Ovary (tissue), 7 donors: ENCODE measurements at regions not wholly inside any gene's neighbourhood (a gene's known extent, or its start where the extent isn't known, plus 50 kb on each side); places are given as distances from the start of the nearest gene placed in this dataset.

ENCODE experiments used
- DNase-seq, 5 donors: peaks; one replicate each; pipeline ENCODE4 v3.0.0-alpha.2; 2019 to 2020
- H3K27ac ChIP-seq, 2 donors: fragments of 200-600 bp; one replicate each; pipeline versions ENCODE4 v1.5.1 to v1.8.0; 2019 to 2022
- H3K27me3 ChIP-seq: fragments of 200-600 bp; one replicate; pipeline ENCODE4 v1.8.0; 2022
- H3K36me3 ChIP-seq: fragments of 200-600 bp; sonication (generic); one replicate; pipeline ENCODE4 v1.5.1; 2019
- H3K4me1 ChIP-seq: one replicate; pipeline ENCODE4 v1.8.1; 2013; ENCODE audit warnings: mild to moderate bottlenecking, moderate library complexity; ENCODE audit not compliant: insufficient read depth
- H3K4me3 ChIP-seq: fragments of 200-600 bp; sonication (generic); one replicate; pipeline ENCODE4 v1.5.1; 2017
- H3K9me3 ChIP-seq, 2 donors: fragments of 200-600 bp in 1 of 2; sonication (generic) in 1 of 2; one replicate each; pipeline versions ENCODE4 v1.5.1 to v1.8.1; 2013 to 2019; ENCODE audit warnings: mild to moderate bottlenecking in 1 of 2, moderate library complexity in 1 of 2
- CTCF ChIP-seq, 3 donors: fragments of 450-650 bp in 2 of 3; fragments of 200-600 bp in 1 of 3; IDR thresholded peaks; one replicate each; pipeline versions ENCODE4 v1.5.1 to v1.8.0; 2016 to 2022; ENCODE audit warnings: antibody characterized with exemption in 3 of 3, mild to moderate bottlenecking in 1 of 3
- EP300 ChIP-seq: sonication (generic); formaldehyde crosslinking; IDR thresholded peaks from one replicate; pipeline ENCODE4 v1.6.1; 2017; ENCODE audit warnings: antibody characterized with exemption
- POLR2A ChIP-seq: fragments of 450-650 bp; IDR thresholded peaks from one replicate; pipeline ENCODE4 v1.6.1; 2017; ENCODE audit warnings: antibody characterized with exemption, mild to moderate bottlenecking, moderate library complexity
- WGBS, 3 donors: extraction: QIAGEN DNeasy Blood & Tissue Kit in 1 of 3; methylation state at CpG; one replicate each; pipeline versions ENCODE4 v1.1.5 to v1.1.7; 2013 to 2017; 5-methylcytosine and 5-hydroxymethylcytosine counted together
- intact Hi-C, 4 donors: fragments of 100-400 bp; cut with DNase I; formaldehyde crosslinking; loops; one replicate each; pipeline versions ENCODE4 v1.11.0 to v1.15.1; 2022 to 2023
- donor health status: DM: no; HTN: no; CAD: no; lungs with moderate emphysema.
- donor health status: DM: no; HTN: no; CAD: no.
- donor health status: Bipolar disorder and iron deficiency.
- donor health status: DM: no; HTN: no; CAD: no.
- donor health status: DM: yes; HTN: yes; CAD: no.

- no peak for DNase-seq
- WGBS, 3 donors: 73 to 79% (median 79%) methylated on average over 1 of the region's 1 CpG
- Histone ChIP-seq H3K36me3 (no peaks in the 10 kb centered on the region), H3K27me3 (no peaks in the 10 kb centered on the region), H3K27ac (no peak overlapping the region), H3K9me3 (no peaks in the 10 kb centered on the region), H3K4me3 (no peak overlapping the region), H3K4me1 (no peaks in the 10 kb centered on the region)
- intact Hi-C loops: no loop called here
- TF ChIP-seq POLR2A: no peak
- no peak for TF ChIP-seq EP300
- TF ChIP-seq CTCF (IDR thresholded peaks at IDR 0.05): no peak
These were observed 179.0 kb downstream of the BEND2 start for GRCh38 chrX:18041656-18042055.

GRCh38 chrX:18039023-18039422, 177.9 kb upstream of the RAI2 start:
- H3K36me3 ChIP-seq: no peaks in the 10 kb centered on the region
- no peak for DNase-seq
- 67 to 75% (median 73%) methylated on average over 2 of the region's 2 CpGs for WGBS, 3 donors
- no peak overlapping the region for H3K4me3 ChIP-seq
- no peak overlapping the region for H3K27ac ChIP-seq
- TF ChIP-seq POLR2A (no peak), CTCF (IDR thresholded peaks at IDR 0.05) (no peak), EP300 (no peak)
- no peaks in the 10 kb centered on the region for H3K4me1 ChIP-seq
- intact Hi-C loops: no loop called here
- no peaks in the 10 kb centered on the region for H3K9me3 ChIP-seq
- no peaks in the 10 kb centered on the region for H3K27me3 ChIP-seq

- no peaks in the 10 kb centered on the region for H3K9me3 ChIP-seq
- intact Hi-C loops: no loop called here
- H3K27ac ChIP-seq: no peak overlapping the region
- H3K27me3 ChIP-seq: no peaks in the 10 kb centered on the region
- 50 to 64% (median 63%) methylated on average over 2 of the region's 2 CpGs for WGBS, 3 donors
- peaks cover 2% of the 10 kb centered on the region for H3K4me1 ChIP-seq
- H3K36me3 ChIP-seq: no peaks in the 10 kb centered on the region
- no peak for DNase-seq
- no peak overlapping the region for H3K4me3 ChIP-seq
- no peak for TF ChIP-seq POLR2A
- TF ChIP-seq CTCF (IDR thresholded peaks at IDR 0.05): no peak
- no peak for TF ChIP-seq EP300
These were observed 175.3 kb upstream of the RAI2 start for GRCh38 chrX:18036394-18036793.

- intact Hi-C loops: no loop called here
- H3K4me1 ChIP-seq: peaks cover 2% of the 10 kb centered on the region
These were observed 173.8 kb upstream of the RAI2 start for GRCh38 chrX:18034945-18035344.

More at GRCh38 chrX:18034945-18035344, 173.8 kb upstream of the RAI2 start:
- no peak for DNase-seq
- H3K4me3 ChIP-seq: no peak overlapping the region
- no peaks in the 10 kb centered on the region for H3K9me3 ChIP-seq
- 25 to 51% (median 37%) methylated on average over 2 of the region's 2 CpGs for WGBS, 3 donors
- H3K27ac ChIP-seq: no peak overlapping the region
- no peaks in the 10 kb centered on the region for H3K36me3 ChIP-seq
- H3K27me3 ChIP-seq: no peaks in the 10 kb centered on the region
- TF ChIP-seq EP300: no peak
- TF ChIP-seq POLR2A: no peak
- no peak for TF ChIP-seq CTCF (IDR thresholded peaks at IDR 0.05)
